T-cell (primary cell): ENCODE measurements at regions not wholly inside any gene's neighbourhood (a gene's known extent, or its start where the extent isn't known, plus 50 kb on each side); places are given as distances from the start of the nearest gene placed in this dataset.
"Not testable (repeated sequence)": the region's sequence is repeated elsewhere in the genome, so short reads cannot be mapped to it uniquely, and the experiment has no call there.

Source experiments
- ATAC-seq, 4 experiments: fragments of 200-7000 bp in 3 of 4; fragments of 150-1000 bp in 1 of 4; cut with Tn5 transposase; replicated peaks in 1 of 4; 1 replicate in 3 of 4; 2 replicates in 1 of 4; pipeline ENCODE4 v1.10.0; 2021; ENCODE audit warnings: moderate library complexity in 3 of 4, mild to moderate bottlenecking in 2 of 4, moderate number of reproducible peaks in 1 of 4
- CTCF ChIA-PET, 2 donors: fragments of 300-600 bp; sonication (Branson Sonifier 250); formaldehyde crosslinking; loops; one replicate each; lab custom pipeline; 2022; ENCODE audit warnings: antibody characterized with exemption in 2 of 2; lab: Charles Lee
- POLR2A ChIA-PET, 2 donors: fragments of 300-600 bp; sonication (Branson Sonifier 250); formaldehyde crosslinking; loops; one replicate each; lab custom pipeline; 2022; ENCODE audit warnings: antibody characterized with exemption in 2 of 2; lab: Charles Lee
- DNase-seq, 35 experiments: peaks; one replicate each; pipeline versions ENCODE4 v3.0.0 to v3.0.0-alpha.2; 2013 to 2023
- H3K27ac ChIP-seq: one replicate; pipeline ENCODE4 v1.5.1; 2013; ENCODE audit warnings: low read length
- H3K27me3 ChIP-seq, 2 experiments: replicated peaks in 1 of 2; 1 replicate in 1 of 2; 2 replicates in 1 of 2; pipeline versions ENCODE4 v1.6.1 to v1.7.0; 2013; ENCODE audit warnings: low read length in 1 of 2, mixed read lengths in 1 of 2; ENCODE audit not compliant: control insufficient read depth in 2 of 2, insufficient read depth in 2 of 2; ENCODE audit errors: extremely low read depth in 1 of 2
- H3K36me3 ChIP-seq, 2 donors: 1 replicate in 1 of 2; 2 replicates in 1 of 2; pipeline versions ENCODE4 v1.6.1 to v1.7.0; 2013; ENCODE audit warnings: low read length in 1 of 2; ENCODE audit not compliant: control insufficient read depth in 2 of 2, insufficient read depth in 1 of 2; ENCODE audit errors: extremely low read depth in 1 of 2
- H3K4me1 ChIP-seq, 2 experiments: 1 replicate in 1 of 2; 2 replicates in 1 of 2; pipeline versions ENCODE4 v1.6.1 to v1.7.0; 2013; ENCODE audit warnings: low read length in 2 of 2, mixed read lengths in 1 of 2; ENCODE audit not compliant: insufficient read depth in 2 of 2, control insufficient read depth in 1 of 2; ENCODE audit errors: extremely low read depth in 1 of 2
- H3K4me3 ChIP-seq, 2 donors: 1 replicate in 1 of 2; 2 replicates in 1 of 2; pipeline versions ENCODE4 v1.5.1 to v1.7.0; 2013; ENCODE audit warnings: mild to moderate bottlenecking in 2 of 2, low read length in 1 of 2, moderate library complexity in 1 of 2; ENCODE audit not compliant: control insufficient read depth in 1 of 2; ENCODE audit errors: extremely low read depth in 1 of 2
- H3K9me3 ChIP-seq: 2 replicates; pipeline ENCODE4 v1.7.0; 2013
- H3K27ac Mint-ChIP-seq, 2 donors: one replicate each; pipeline ENCODE4 v1.8.0; 2020 to 2021; ENCODE audit warnings: mild to moderate bottlenecking in 2 of 2, mixed read lengths in 2 of 2
- H3K27me3 Mint-ChIP-seq, 2 donors: one replicate each; pipeline ENCODE4 v1.8.0; 2021 to 2022; ENCODE audit warnings: mixed read lengths in 2 of 2
- H3K36me3 Mint-ChIP-seq: one replicate; pipeline ENCODE4 v1.8.0; 2021; ENCODE audit warnings: mixed read lengths
- H3K4me1 Mint-ChIP-seq, 3 donors: one replicate each; pipeline ENCODE4 v1.8.0; 2020 to 2022; ENCODE audit warnings: mixed read lengths in 3 of 3, mild to moderate bottlenecking in 1 of 3
- H3K4me3 Mint-ChIP-seq, 3 donors: one replicate each; pipeline ENCODE4 v1.8.0; 2020 to 2022; ENCODE audit warnings: mild to moderate bottlenecking in 3 of 3, mixed read lengths in 3 of 3, moderate library complexity in 3 of 3
- H3K9me3 Mint-ChIP-seq, 3 donors: one replicate each; pipeline ENCODE4 v1.8.0; 2020 to 2022; ENCODE audit warnings: mixed read lengths in 3 of 3
- WGBS: methylation state at CpG from one replicate; pipeline ENCODE4 v1.1.5; 2013; ENCODE audit warnings: missing lambda C conversion rate; ENCODE audit not compliant: insufficient coverage; 5-methylcytosine and 5-hydroxymethylcytosine counted together

DNA sequence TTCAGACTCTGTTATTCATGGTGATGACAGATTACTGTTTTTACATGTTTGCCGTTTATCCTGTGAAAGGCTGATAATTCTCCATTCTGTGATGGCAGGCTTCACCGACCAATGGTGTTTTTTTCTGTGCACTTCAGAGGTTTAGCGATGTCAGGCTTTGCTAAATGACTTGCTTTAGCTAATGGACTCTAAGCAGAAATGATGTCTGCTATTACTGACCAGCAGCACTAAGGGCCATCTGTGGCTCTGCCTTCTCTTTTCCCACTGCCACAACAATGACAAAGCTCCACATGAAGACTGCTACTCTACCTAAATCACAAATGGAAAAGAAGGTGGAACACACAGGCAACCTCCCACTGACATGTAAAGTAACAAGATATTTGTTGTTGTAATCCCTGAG, 68.4 kb upstream of the ALB start:
- Histone ChIP-seq H3K27ac (no peak overlapping the region), H3K27me3 (no peaks in the 10 kb centered on the region), H3K36me3 (no peaks in the 10 kb centered on the region), H3K4me3 (no peak overlapping the region), H3K9me3 (no peaks in the 10 kb centered on the region), H3K4me1 (no peaks in the 10 kb centered on the region)
- peaks cover 0 to 3% (median 0%) of the 10 kb centered on the region in 3 donors for H3K9me3 Mint-ChIP-seq
- ChIA-PET POLR2A (no interaction called here), CTCF (no interaction called here)
- DNase-seq, result no peak
- no peaks in the 10 kb centered on the region for H3K36me3 Mint-ChIP-seq
- H3K4me1 Mint-ChIP-seq, result no peaks in the 10 kb centered on the region
- ATAC-seq, result no peak
- no peak overlapping the region for H3K27ac Mint-ChIP-seq
- 96% methylated on average over 3 of the region's 3 CpGs for WGBS
- no peak overlapping the region for H3K4me3 Mint-ChIP-seq
- peaks cover 3 to 5% of the 10 kb centered on the region in 2 donors for H3K27me3 Mint-ChIP-seq

DNA sequence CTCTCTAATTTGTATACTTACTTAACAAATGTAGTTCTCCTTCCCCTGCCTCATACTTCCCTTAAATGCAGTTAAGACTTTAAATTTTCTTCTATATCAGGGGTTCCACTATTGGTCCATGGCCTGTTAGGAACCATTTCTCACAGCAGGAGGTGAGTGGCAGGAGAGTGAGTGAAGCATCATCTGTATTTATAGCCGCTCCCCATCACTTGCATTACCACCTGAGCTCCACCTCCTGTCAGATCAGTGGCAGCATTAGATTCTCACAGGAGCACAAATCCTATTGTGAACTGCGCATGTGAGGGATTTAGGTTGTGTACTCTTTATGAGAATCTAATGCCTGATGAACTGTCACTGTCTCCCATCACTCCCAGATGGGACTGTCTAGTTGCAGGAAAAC, 72.1 kb upstream of the ALB start:
- H3K9me3 ChIP-seq, H3K4me3 ChIP-seq, DNase-seq, CTCF ChIA-PET, H3K27ac Mint-ChIP-seq, H3K36me3 ChIP-seq, H3K4me1 Mint-ChIP-seq, H3K36me3 Mint-ChIP-seq, H3K4me3 Mint-ChIP-seq, H3K4me1 ChIP-seq, H3K27ac ChIP-seq, ATAC-seq, H3K9me3 Mint-ChIP-seq, H3K27me3 Mint-ChIP-seq, POLR2A ChIA-PET, H3K27me3 ChIP-seq: not testable (repeated sequence)
- no CpG with 5 or more reads among the region's 2 CpGs for WGBS

DNA sequence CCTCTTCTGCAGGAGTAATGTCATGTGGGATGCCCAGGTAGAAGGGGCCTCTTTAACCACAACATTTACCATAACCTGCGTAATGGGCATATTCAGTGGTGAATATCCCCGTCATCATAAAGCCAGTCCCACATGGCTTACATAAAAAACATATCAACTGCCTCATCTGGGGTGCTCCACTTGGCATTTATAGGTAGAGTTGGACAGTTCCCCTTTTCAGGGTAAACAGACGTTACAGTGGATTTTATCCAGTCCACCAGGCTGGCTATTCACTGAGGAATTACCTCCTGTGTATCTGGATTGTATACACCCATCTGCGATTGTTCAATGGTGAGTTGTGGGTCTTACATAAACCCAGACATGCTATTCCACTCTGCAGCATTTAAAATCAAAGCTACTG, 70.7 kb upstream of the ANKRD17 start:
- no peak for ATAC-seq
- ChIA-PET CTCF (no interaction called here), POLR2A (no interaction called here)

DNA sequence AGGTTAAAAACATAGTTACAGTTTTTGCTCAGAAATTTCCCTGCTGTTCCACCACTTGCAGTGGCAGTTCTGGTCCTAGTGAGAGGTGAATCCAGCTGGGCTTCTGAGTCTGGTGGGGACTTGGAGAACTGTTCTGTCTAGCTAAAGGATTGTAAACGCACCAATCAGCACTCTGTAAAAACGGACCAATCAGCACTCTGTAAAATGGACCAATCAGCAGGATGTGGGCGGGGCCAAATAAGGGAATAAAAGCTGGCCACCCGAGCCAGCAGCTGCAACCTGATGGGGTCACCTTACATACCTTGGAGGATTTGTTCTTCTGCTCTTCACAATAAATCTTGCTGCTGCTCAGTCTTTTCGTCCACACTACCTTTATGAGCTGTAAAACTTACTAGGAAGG, 67.2 kb upstream of the ANKRD17 start:
- H3K27me3 Mint-ChIP-seq, H3K27ac Mint-ChIP-seq, H3K4me3 ChIP-seq, H3K4me3 Mint-ChIP-seq, H3K36me3 ChIP-seq, H3K27ac ChIP-seq, H3K4me1 ChIP-seq, H3K27me3 ChIP-seq, H3K4me1 Mint-ChIP-seq, H3K36me3 Mint-ChIP-seq, DNase-seq, POLR2A ChIA-PET, ATAC-seq, CTCF ChIA-PET, H3K9me3 ChIP-seq: not testable (repeated sequence)
- 71% methylated on average over 4 of the region's 5 CpGs for WGBS
- H3K9me3 Mint-ChIP-seq, result peaks cover 14 to 30% (median 26%) of the 10 kb centered on the region in 3 donors

More for the DNA sequence above, 70.7 kb upstream of the ANKRD17 start:
- H3K27me3 Mint-ChIP-seq, result no peaks in the 10 kb centered on the region
- Histone ChIP-seq H3K27ac (no peak overlapping the region), H3K4me1 (no peaks in the 10 kb centered on the region), H3K36me3 (no peaks in the 10 kb centered on the region), H3K27me3 (no peaks in the 10 kb centered on the region), H3K9me3 (no peaks in the 10 kb centered on the region), H3K4me3 (no peak overlapping the region)
- DNase-seq, result no peak
- no peak overlapping the region for H3K27ac Mint-ChIP-seq
- WGBS, result 40% methylated on average over 1 of the region's 4 CpGs
- no peak overlapping the region for H3K4me3 Mint-ChIP-seq
- H3K4me1 Mint-ChIP-seq, result no peaks in the 10 kb centered on the region
- peaks cover 11 to 16% (median 14%) of the 10 kb centered on the region in 3 donors for H3K9me3 Mint-ChIP-seq
- H3K36me3 Mint-ChIP-seq, result no peaks in the 10 kb centered on the region

DNA sequence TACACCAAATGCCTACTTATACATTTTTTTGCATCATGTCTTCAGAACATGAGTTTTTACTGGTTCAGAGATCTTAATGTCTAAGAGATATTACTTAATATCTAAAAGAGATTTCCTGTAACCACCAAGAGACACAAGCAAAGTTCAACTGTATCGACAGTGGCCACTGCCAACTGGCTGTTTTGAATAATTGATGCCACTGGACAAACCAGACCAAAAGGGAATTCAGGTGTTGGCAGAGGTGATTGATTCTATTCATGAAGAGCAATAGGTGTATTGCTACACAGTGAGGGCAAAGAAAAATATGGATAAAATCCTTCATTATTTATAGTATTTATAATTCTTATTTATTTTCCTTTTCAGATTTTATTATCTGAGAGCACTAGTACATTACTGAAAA, 58.5 kb upstream of the ANKRD17 start:
- CTCF ChIA-PET, result no interaction called here
- no peak for ATAC-seq
- Histone ChIP-seq H3K36me3 (no peaks in the 10 kb centered on the region), H3K9me3 (no peaks in the 10 kb centered on the region), H3K27ac (no peak overlapping the region), H3K27me3 (peaks cover 0 to 5% of the 10 kb centered on the region in 2 experiments), H3K4me1 (no peaks in the 10 kb centered on the region), H3K4me3 (no peak overlapping the region)
- Mint-ChIP-seq H3K27me3 (peaks cover 0 to 4% of the 10 kb centered on the region in 2 donors), H3K27ac (no peak overlapping the region), H3K4me1 (no peaks in the 10 kb centered on the region), H3K36me3 (peaks cover 3% of the 10 kb centered on the region), H3K9me3 (peaks cover 3 to 11% (median 10%) of the 10 kb centered on the region in 3 donors), H3K4me3 (no peak overlapping the region)
- no CpG with 5 or more reads among the region's 1 CpG for WGBS
- POLR2A ChIA-PET, result no interaction called here
- no peak for DNase-seq

GRCh38 chr4:73315091-73315490, 56.5 kb upstream of the ANKRD17 start:
- ATAC-seq, result no peak
- H3K27ac Mint-ChIP-seq, result no peak overlapping the region
- peaks cover 3% of the 10 kb centered on the region for H3K36me3 Mint-ChIP-seq
- DNase-seq, result no peak
- no peak overlapping the region for H3K27ac ChIP-seq
- H3K36me3 ChIP-seq, result no peaks in the 10 kb centered on the region
- no peaks in the 10 kb centered on the region for H3K4me1 ChIP-seq
- H3K4me3 ChIP-seq, result no peak overlapping the region
- no peaks in the 10 kb centered on the region for H3K9me3 ChIP-seq
- peaks cover 0 to 5% of the 10 kb centered on the region in 2 experiments for H3K27me3 ChIP-seq
- no peaks in the 10 kb centered on the region for H3K4me1 Mint-ChIP-seq
- ChIA-PET POLR2A (no interaction called here), CTCF (no interaction called here)
- peaks cover 0 to 4% of the 10 kb centered on the region in 2 donors for H3K27me3 Mint-ChIP-seq
- no peak overlapping the region for H3K4me3 Mint-ChIP-seq
- H3K9me3 Mint-ChIP-seq, result peaks cover 2 to 3% (median 3%) of the 10 kb centered on the region in 3 donors
- no CpG with 5 or more reads among the region's 2 CpGs for WGBS

GRCh38 chr4:73312967-73313366, 54.4 kb upstream of the ANKRD17 start:
- H3K36me3 ChIP-seq, result no peaks in the 10 kb centered on the region
- no peaks in the 10 kb centered on the region for H3K27me3 Mint-ChIP-seq
- H3K36me3 Mint-ChIP-seq, result no peaks in the 10 kb centered on the region
- ChIA-PET POLR2A (interaction anchor here (0.6 to 0.7 kb wide), 3 partner anchors 69 to 245 kb away, joined by 3 to 5 read pairs (median 4); no protein-coding TSS in a partner anchor), CTCF (interaction anchor here in 1 of 2 donors (0.5 kb wide), 1 partner anchor 1580 kb away, joined by 3 read pairs; no protein-coding TSS in a partner anchor)
- WGBS, result 60% methylated on average over 1 of the region's 1 CpG
- no peak for DNase-seq
- H3K27ac Mint-ChIP-seq, result no peak overlapping the region
- no peak overlapping the region for H3K4me3 ChIP-seq
- H3K4me1 Mint-ChIP-seq, result no peaks in the 10 kb centered on the region
- H3K27ac ChIP-seq, result no peak overlapping the region
- no peak for ATAC-seq
- no peak overlapping the region for H3K4me3 Mint-ChIP-seq
- H3K4me1 ChIP-seq, result no peaks in the 10 kb centered on the region
- H3K9me3 Mint-ChIP-seq, result no peaks in the 10 kb centered on the region
- H3K9me3 ChIP-seq, result no peaks in the 10 kb centered on the region
- no peaks in the 10 kb centered on the region for H3K27me3 ChIP-seq
